Activated gamma-delta T cell treated with anti-CD3 and anti-CD28 coated beads, Interleukin-2, amount 50 U/mL, for 16 hours (primary cell): ENCODE measurements at regions not wholly inside any gene's neighbourhood (a gene's known extent, or its start where the extent isn't known, plus 50 kb on each side); places are given as distances from the start of the nearest gene placed in this dataset.

ENCODE experiments used
- DNase-seq: peaks from one replicate; pipeline ENCODE4 v3.0.0-alpha.2; 2020; ENCODE audit warnings: low read depth

DNA sequence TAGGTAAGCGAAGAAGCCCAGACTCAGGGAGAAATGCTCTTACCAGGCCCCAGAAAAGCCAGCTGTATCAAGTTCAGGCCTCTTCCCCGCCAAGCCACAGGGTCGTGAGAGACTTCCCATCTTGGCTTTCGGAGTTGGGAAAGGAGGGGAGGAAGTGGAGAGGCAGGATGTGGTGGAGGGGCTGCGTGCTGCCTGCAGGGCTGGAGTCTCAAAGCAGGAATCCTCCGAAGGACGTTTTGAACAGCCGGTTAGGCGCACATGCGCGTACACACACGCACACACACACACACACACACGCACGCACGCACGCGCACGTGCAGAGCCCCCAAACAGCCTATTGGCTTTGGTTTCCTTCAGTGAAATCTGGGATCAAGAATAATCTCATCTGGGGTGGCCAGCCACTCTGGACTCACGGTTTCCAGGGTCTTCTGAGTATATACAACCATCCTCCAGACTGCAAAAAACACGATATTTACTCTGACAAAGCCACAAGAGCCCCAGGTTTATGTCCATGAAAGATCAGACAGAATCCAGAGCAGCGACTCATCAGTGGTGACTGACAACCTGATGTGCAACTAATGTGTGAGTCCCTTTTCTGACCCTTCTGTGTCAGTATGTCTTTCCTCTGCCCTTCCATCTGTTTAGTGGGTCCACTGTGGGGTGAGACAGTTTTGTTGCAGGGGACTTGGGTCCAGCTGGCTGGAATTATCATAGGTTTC lies 115.0 kb upstream of the ZNF438 start:
- DNase-seq: no peak

DNA sequence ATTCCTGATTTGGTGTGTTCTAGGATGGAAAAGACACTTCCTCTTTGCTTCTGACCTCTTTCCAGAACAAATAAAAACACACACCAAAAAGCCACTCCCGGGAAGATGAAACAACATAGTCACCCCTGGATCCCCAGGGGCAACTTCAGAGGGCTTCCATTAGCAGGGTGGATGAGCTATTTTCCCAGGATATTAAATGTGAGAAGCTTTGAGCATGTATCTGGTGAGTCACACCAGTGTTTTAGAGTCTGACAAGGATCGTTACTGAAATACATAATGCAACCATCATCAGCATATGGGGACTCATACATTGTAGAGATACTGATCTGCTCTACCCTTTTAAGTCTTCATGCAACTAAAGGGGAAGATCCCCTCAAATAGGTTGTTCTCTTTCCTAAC lies 115.5 kb upstream of the ZNF438 start:
- no peak for DNase-seq

- no peak for DNase-seq
Observed at GRCh38 chr10:31148951-31149350, 117.3 kb upstream of the ZNF438 start.

DNA sequence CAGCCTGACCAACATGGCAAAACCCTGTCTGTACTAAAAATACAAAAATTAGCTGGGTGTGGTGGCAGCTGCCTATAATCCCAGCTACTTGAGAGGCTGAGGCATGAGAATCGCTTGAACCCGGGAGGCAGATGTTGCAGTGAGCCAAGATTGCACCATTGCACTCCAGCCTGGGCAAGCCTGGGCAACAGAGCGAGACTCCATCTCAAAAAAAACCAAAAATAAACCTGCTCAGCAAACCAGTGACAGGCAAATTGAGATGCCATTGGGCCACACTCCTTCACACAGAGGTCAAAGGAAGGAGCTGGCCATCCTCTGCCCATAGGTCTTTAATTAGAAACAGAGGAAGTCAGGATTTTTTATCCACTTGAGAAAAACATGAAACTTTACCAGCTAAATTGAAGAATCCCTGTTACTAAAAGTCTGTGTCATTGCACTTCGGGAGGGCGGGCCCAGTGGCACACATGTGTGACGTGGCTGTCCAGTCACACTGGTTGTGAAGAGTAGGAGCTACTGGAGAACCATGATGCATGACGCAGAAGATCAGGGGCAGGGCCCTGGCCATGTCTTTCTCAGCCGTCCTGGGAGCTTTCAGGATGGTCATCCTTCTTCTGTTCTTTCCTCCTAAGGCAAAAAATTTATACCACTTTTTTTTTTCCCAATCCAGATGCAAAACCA lies 118.3 kb upstream of the ZNF438 start:
- DNase-seq: no peak

- DNase-seq: no peak
Observed at GRCh38 chr10:31151301-31151700, 119.6 kb upstream of the ZNF438 start.

- DNase-seq: no peak
Observed at GRCh38 chr10:31152421-31153135, 120.9 kb upstream of the ZNF438 start.

- DNase-seq: no peak
Observed at GRCh38 chr10:31153161-31153560, 121.5 kb upstream of the ZNF438 start.

DNA sequence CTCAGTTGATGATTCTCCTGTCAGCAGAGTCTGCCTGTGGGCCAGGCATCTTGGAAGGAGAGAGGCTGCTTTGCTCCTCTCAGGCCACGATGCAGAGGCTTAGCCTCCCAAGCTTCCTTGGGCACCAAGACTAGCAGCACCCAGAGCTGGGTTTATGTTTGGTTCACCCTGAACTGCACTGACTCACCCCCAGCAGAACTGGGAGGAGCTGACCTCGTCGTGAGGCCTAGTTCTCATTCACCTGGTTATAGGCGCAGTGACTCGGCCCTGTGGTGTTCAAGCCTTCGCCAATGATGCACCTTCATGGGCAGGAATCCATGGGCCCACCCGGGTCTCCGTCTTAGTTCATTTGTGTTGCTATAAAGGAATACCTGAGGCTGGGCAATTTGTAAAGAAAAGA lies 122.0 kb upstream of the ZNF438 start:
- DNase-seq: no peak

DNA sequence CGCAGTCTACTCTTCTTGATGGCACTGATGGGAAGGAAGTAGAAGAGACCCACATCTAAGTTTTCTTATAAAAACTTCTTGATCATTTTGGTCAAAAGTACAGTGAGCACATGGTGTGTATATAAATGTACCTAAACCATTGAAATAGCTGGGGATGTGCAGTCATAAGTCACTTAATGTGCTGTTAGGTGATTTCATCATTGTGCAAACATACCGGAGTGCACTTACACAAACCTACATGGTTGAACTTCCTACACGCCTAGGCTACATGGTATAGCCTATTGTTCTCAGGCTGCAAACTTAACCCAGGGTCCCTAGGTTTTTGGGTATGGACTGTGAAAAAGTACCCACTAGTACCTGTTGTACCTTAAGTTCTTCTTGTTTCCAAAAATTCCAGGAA lies 123.3 kb upstream of the ZNF438 start:
- no peak for DNase-seq

DNA sequence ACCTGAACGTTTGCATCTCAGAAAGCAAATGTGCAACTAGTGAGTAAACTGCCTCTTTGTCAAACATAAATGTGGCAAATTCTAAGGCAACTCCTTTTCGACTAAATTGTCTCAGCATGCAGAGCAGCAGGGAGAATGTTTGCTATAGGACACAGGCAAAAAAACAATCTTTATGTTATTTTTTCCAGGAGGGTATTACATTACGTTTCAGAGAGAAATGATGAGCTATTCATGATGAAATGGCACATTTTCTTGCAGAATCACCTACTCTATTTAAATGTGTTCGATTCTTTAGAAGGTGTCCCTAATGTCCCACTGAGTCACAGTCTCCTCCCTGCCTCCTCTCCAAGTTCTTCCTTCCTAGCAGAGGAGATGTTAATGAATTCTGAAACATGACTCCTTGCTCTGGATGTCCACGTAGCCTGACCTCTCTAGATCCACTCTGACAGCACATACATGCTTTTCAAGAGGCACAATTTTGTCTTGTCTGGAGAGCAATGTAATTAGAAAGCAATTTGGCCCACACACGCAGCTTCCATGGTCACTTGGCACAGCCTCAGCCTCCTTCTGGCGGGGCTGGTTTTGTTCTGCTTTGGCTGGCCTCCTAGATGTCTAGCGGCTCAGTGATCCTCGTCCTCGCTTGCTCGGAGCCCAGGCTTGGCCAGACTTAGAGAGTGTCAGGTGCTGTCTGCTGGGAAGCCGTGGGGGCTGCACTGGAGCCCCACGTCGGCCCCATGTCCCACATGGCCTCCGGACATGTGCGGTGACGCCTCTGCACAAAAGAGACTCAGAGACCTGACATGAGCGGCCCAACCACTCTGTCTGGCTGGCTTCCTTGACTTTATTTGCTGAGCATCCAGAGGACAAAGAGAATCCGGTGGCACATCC lies 125.7 kb upstream of the ZNF438 start:
- no peak for DNase-seq

DNA sequence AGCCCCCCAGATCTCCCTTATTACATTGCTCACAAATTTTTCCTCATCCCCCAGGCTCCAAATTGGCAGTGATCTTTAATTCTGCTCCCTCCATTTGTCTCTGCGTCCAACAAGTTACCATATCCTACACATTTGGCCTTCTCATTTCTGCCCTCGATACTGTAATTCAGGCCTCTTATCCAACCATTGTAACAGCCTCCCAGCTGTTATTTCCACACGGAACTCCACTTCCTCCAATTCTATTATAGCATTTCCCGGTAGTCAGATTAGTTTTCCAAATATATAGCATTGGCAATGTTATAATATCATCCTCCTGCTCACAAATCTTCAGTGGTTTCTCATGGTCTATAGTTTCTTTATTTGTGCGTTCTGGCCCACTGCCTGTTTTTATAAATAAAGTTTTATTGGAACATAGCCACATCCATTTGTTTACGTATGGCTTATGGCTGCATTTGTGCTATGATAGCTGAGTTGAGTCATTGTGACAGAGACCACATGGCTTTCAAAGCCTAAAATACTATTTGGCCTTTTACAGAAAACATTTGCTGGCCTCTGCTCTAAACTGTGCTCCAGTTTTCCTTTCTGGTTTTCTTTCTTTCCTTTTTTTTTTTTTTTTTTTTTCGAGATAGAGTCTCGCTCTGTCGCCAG lies 126.5 kb upstream of the ZNF438 start:
- DNase-seq: no peak

GRCh38 chr10:31166606-31167005 lies 134.9 kb upstream of the ZNF438 start:
- no peak for DNase-seq

DNA sequence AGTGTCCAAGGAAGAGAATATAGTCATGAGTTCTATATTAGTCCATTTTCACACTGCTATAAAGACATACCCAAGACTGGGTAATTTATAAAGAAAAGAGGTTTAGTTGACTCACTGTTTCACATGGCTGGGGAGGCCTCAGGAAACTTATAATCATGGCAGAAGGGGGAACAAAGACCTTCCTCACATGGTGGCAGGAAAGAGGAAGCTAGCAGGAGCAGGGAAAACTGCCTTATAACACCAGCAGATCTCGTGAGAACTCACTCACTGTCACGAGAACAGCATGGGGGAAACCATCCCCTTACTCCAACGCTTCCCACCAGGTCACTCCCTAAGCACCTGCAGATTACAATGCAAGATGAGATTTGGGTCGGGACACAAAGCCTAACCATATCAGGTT lies 139.0 kb upstream of the ZNF438 start:
- no peak for DNase-seq

DNA sequence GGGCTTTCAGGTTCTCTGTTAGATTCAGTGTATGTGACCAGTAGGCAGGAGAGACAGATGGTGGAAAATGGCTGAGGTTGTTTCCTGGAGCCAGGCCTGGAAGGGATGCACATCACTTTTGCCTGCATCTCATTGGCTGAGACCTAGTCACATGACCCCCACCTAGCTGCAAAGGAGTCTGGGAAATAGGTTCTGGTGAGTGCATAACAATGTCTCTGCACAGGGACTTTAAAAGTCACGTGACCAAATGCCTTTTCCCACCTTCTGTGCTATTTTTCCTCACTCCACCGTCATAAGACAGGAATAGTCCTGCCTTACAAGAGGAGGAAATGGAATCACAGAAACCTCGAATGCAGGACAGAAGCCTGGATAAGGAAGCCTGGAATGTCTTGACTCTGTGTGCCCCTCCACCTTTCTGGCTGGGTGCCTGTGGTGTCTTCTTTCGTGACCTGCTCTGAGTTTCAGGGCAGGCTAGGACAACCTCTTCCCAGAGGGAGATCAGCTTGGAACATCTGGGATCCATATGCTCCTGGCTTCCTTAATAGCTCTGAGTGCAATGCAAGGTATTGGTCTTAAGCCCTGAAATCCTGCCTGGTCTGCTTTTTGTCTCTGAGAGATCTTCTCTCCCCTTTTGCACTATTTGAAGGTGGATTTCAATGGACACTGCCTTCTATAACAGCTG lies 139.9 kb upstream of the ZNF438 start:
- DNase-seq: no peak

DNA sequence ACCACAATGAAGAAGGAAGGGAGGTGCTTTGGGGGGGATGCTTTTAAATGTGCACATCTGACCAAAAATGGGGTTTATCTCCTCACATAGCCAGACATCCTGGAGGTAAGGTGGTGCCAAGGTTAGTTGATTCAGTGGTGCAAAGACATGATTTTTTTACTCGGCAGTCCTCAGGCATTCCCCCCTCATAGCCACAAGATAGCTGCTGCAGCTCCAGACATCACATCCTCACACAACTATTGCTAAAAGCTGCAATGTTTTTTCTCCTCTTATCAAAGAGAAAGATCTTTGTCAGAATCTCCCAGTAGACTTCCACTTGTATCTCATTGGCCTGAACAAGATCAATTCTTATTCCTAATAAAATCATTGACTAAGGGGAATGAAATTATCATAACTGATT lies 141.3 kb upstream of the ZNF438 start:
- no peak for DNase-seq

- DNase-seq: no peak
Observed at GRCh38 chr10:31173752-31174151, 142.1 kb upstream of the ZNF438 start.

DNA sequence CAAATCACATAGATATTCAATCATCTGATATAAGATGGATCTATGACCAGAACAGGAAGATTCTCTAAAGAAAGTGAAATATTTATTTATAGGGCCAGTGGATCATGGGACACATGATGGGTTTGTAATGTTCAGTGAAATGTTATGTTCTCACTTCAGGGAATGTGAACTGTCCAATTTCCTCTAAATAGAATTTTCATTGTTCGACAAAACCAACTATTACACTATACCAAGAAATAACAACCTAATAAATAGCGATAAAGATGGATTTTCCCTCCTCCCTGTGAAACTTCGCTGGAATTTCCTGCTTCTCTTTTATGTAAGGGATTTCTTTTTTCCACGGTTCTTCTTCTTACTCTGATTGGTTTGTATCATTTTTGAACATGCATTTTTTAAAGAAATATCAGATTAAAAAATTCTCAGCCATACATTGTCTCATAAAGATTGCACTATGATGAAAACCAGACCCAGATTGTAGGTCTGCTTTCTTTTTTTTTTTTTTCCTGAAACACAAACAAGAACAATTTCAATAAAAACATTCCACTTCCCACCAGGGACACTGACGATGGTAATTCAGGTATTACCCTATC lies 139.8 kb upstream of the ZEB1 start:
- no peak for DNase-seq

- DNase-seq: no peak
Observed at GRCh38 chr10:31186225-31187000, 132.6 kb upstream of the ZEB1 start.

GRCh38 chr10:31187182-31187581 lies 131.8 kb upstream of the ZEB1 start:
- DNase-seq: no peak

DNA sequence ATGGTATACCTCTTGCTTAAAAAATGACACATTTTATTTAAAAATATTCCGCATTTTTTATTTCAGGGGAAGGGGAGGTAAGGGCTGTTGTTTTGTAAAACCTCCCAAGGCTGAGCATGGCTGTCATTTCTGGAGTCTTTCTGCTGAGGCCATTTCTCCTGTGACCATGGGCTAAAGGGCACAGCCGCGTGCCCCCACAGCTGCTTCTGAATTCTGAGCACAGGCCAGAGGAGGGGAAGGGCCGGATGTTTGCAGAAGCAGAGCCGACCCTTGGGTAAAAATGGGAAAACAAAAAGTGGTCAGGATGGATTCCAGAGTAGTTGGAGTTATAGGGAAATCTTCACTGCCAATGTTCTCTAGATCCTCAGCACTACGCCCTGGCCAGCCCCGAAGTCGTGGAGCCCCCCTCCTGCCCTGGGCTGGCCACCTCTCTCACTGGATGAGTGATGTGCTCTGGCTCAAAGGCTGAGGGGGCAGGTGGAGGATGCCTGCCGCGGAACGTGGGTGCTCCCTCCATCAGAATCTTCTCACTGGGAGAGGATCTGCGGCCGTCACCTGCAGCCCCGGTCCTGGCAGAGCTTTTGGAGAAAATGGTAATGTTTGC lies 131.3 kb upstream of the ZEB1 start:
- no peak for DNase-seq
